ENCODE measurements at regions not wholly inside any gene's neighbourhood (a gene's known extent, or its start where the extent isn't known, plus 50 kb on each side); places are given as distances from the start of the nearest gene placed in this dataset.
"Not testable (repeated sequence)": the region's sequence is repeated elsewhere in the genome, so short reads cannot be mapped to it uniquely, and the experiment has no call there.

DNA sequence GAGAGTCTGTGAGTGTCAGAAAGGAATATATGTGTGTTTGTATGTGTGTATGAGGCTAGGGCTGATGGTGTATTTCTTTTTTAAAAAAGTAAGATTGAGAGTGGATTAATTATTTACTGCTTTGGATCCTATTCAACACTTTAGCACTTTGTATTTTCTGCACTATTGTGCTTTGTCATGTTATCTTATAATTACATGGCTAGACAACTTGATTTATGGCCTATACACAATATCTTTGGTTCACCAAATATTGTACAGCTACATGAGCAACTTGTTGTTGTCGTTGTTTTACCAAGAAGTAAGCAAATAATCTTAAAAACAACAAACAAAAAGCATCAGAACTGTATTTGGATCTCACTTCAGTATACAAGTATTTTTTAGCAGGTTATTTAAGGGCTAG lies 84.6 kb upstream of the TBX18 start:
- Histone ChIP-seq H3K36me3 (no peaks in the 10 kb centered on the region), H3K9me3 (no peaks in the 10 kb centered on the region), H3K27me3 (no peaks in the 10 kb centered on the region), H3K27ac (no peak overlapping the region), H3K4me3 (no peak overlapping the region), H3K9ac (ENCODE audit: low read depth in 2 of 2, low read length in 2 of 2) (no peak overlapping the region), H3K4me1 (no peaks in the 10 kb centered on the region)
- DNase-seq, result no peak
- intact Hi-C loops (cut with DNase I), result no loop called here
- no peak for TF ChIP-seq CTCF (IDR thresholded peaks at IDR 0.05)

DNA sequence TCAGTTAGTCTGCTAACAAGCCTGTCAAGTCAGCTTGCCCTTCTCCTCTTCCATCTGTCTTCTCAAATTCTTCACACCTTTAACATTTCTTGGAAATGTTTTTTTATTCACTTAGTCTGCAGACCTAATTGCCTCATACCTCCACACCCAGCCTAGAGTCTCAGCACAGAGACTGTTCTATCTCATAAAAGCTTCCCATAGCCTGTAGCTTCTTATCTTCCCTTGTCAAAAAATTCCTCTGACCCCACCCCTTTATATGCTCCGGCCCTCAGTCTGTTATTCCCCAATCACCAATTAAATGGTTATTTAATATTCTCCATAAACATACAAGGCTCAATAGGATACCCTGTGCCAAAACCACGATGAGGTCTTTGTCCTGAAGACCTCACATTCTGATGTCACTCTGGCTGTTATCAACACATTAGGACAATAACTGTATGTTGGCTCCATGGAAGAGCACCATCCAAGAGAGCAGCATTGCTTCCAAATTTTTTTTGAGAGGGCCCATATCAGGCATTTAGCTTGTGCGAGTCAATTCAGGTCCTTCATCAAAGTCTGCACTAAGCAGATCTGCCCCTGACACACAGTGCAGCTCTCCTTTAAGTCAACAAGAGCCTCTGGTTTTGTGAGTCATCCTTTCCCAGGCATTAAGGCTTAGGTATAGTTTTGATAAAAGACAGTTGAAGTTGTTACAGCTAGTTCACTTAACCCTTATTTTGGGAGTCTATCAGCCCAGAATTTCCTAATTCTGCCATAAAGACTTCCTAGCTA lies 83.2 kb upstream of the TBX18 start:
- Histone ChIP-seq H3K27me3 (no peaks in the 10 kb centered on the region), H3K9me3 (no peaks in the 10 kb centered on the region), H3K4me3 (no peak overlapping the region), H3K4me1 (no peaks in the 10 kb centered on the region), H3K9ac (ENCODE audit: low read depth in 2 of 2, low read length in 2 of 2) (no peak overlapping the region), H3K36me3 (no peaks in the 10 kb centered on the region), H3K27ac (no peak overlapping the region)
- TF ChIP-seq CTCF (IDR thresholded peaks at IDR 0.05), result no peak
- no peak for DNase-seq
- intact Hi-C loops (cut with DNase I), result no loop called here

DNA sequence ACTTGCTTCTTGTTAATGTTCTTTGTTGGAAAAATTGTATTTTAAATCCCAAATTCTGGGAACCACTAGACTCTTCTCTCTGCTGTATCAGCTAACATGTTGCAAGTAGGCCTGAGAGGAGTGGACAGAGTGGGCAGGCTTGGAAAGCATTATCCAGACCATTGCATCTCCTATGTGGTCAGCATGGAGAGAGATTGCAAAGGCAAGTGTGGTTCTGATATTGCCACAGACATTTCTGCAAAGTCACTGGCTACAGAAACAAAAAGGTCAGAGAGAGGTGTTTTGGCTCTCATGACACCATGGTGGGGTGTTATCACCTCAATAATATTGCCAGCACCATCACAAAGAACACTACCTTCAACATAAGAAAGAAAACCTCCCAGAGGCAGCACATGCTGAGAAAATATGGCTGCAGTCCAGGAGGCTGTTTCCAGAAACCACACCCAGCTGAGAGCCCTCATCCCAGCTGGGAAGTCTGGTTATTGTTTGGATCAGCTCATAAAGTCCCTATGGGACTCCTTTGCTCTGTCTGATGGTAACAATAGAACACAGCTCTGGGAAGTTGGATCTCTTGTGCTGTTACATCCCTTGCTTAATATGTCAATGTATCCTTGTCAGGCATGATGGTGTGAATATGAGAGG lies 78.2 kb upstream of the TBX18 start:
- Histone ChIP-seq H3K27ac (no peak overlapping the region), H3K9me3 (no peaks in the 10 kb centered on the region), H3K36me3 (no peaks in the 10 kb centered on the region), H3K9ac (ENCODE audit: low read depth in 2 of 2, low read length in 2 of 2) (no peak overlapping the region), H3K4me1 (no peaks in the 10 kb centered on the region), H3K27me3 (no peaks in the 10 kb centered on the region), H3K4me3 (no peak overlapping the region)
- no peak for DNase-seq
- intact Hi-C loops (cut with DNase I), result no loop called here
- TF ChIP-seq CTCF (IDR thresholded peaks at IDR 0.05), result no peak

DNA sequence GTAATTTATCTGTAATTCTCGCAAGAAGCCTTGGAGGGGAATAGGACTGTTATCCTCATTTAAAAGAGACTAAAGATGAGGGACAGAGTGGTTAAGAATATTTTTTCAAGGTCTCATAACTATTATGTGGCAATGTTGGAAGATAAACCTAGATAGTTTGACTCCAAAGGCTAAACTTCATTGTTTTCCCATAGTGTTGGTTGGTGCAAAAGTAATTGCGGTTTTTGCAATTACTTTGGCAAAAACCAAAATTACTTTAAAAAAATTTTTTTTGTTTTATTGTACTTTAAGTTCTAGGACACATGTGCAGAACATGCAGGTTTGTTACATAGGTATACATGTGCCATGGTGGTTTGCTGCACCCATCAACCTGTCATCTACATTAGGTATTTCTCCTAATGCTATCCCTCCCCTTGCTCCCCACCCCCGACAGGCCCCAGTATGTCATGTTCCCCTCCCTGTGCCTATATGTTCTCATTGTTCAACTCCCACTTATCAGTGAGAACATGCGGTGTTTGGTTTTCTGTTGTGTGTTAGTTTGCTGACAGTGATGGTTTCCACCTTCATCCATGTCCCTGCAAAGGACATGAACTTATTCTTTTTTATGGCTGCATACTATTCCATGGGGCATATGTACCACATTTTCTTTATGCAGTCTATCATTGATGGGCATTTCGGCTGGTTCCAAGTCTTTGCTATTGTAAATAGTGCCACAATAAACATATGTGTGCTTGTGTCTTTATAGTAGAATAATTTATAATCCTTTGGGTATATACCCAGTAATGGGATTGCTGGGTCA lies 72.9 kb upstream of the TBX18 start:
- intact Hi-C loops (cut with DNase I); H3K9ac ChIP-seq (ENCODE audit: low read depth in 2 of 2, low read length in 2 of 2); H3K36me3 ChIP-seq; DNase-seq; H3K4me1 ChIP-seq; H3K9me3 ChIP-seq; H3K27ac ChIP-seq; H3K27me3 ChIP-seq; H3K4me3 ChIP-seq: not testable (repeated sequence)

- no peak for TF ChIP-seq CTCF (IDR thresholded peaks at IDR 0.05)
- Histone ChIP-seq H3K9me3 (no peaks in the 10 kb centered on the region), H3K4me3 (no peak overlapping the region), H3K27me3 (no peaks in the 10 kb centered on the region), H3K36me3 (no peaks in the 10 kb centered on the region), H3K9ac (ENCODE audit: low read depth in 2 of 2, low read length in 2 of 2) (no peak overlapping the region), H3K27ac (no peak overlapping the region), H3K4me1 (no peaks in the 10 kb centered on the region)
- no peak for DNase-seq
- intact Hi-C loops (cut with DNase I), result no loop called here
These were observed 72.0 kb upstream of the TBX18 start for GRCh38 chr6:84836366-84836765.

Data from colonic mucosa (tissue), 4 donors.